Left ventricle myocardium inferior (tissue), 1 donor: ENCODE measurements at regions not wholly inside any gene's neighbourhood (a gene's known extent, or its start where the extent isn't known, plus 50 kb on each side); places are given as distances from the start of the nearest gene placed in this dataset.

Source experiments
- DNase-seq: peaks from one replicate; pipeline ENCODE4 v3.0.0-alpha.2; 2020
- H3K27ac ChIP-seq: fragments of 200-600 bp; replicated peaks from 2 replicates; pipeline ENCODE4 v1.8.0; 2021
- H3K27me3 ChIP-seq: fragments of 200-600 bp; 2 replicates; pipeline ENCODE4 v1.8.0; 2021; ENCODE audit warnings: low read depth
- H3K36me3 ChIP-seq: fragments of 200-600 bp; 2 replicates; pipeline ENCODE4 v1.8.0; 2021
- H3K4me1 ChIP-seq: fragments of 200-600 bp; 2 replicates; pipeline ENCODE4 v1.8.0; 2021
- H3K4me3 ChIP-seq: fragments of 200-600 bp; 2 replicates; pipeline ENCODE4 v1.8.0; 2021; ENCODE audit warnings: mild to moderate bottlenecking, moderate library complexity
- H3K9me3 ChIP-seq: fragments of 200-600 bp; replicated peaks from 2 replicates; pipeline ENCODE4 v1.8.0; 2021
- intact Hi-C: fragments of 100-400 bp; cut with micrococcal nuclease; formaldehyde crosslinking; loops from one replicate; pipeline ENCODE4 v1.11.0; 2022
- TF ChIP-seq, protein P1 (sequence below): fragments of 200-600 bp; IDR thresholded peaks from 2 replicates; pipeline ENCODE4 v1.8.0; 2021; ENCODE audit warnings: antibody characterized with exemption, mild to moderate bottlenecking, borderline replicate concordance
- donor health status: DM: no; HTN: yes; CAD: no; lungs with severe emphysema.

DNA sequence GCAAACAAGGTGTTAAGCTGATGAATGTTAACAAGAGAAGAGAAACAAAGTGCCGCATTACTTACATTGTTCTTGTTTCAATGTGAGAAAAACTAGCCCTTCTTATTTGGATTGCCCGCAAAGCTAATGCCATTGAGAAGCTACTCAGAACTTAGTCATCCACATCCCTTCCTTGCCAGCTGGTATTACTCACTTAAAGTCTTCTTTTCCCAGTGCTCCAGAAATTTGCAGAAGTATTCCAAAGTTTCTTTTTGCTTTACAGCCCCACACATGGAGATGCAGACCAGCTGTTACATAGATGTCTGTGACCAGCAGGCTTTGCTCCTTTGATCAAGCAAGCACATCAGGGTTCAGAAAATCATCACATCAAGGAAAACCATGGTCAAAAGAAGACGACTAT is 529.0 kb downstream of the TBC1D32 start:
- Histone ChIP-seq H3K36me3 (no peaks in the 10 kb centered on the region), H3K27ac (no peak overlapping the region), H3K4me1 (no peaks in the 10 kb centered on the region), H3K9me3 (peaks cover 4% of the 10 kb centered on the region), H3K27me3 (no peaks in the 10 kb centered on the region), H3K4me3 (no peak overlapping the region)
- no peak for DNase-seq
- intact Hi-C loops: no loop called here
- TF ChIP-seq, protein P1, sequence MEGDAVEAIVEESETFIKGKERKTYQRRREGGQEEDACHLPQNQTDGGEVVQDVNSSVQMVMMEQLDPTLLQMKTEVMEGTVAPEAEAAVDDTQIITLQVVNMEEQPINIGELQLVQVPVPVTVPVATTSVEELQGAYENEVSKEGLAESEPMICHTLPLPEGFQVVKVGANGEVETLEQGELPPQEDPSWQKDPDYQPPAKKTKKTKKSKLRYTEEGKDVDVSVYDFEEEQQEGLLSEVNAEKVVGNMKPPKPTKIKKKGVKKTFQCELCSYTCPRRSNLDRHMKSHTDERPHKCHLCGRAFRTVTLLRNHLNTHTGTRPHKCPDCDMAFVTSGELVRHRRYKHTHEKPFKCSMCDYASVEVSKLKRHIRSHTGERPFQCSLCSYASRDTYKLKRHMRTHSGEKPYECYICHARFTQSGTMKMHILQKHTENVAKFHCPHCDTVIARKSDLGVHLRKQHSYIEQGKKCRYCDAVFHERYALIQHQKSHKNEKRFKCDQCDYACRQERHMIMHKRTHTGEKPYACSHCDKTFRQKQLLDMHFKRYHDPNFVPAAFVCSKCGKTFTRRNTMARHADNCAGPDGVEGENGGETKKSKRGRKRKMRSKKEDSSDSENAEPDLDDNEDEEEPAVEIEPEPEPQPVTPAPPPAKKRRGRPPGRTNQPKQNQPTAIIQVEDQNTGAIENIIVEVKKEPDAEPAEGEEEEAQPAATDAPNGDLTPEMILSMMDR: no peak

DNA sequence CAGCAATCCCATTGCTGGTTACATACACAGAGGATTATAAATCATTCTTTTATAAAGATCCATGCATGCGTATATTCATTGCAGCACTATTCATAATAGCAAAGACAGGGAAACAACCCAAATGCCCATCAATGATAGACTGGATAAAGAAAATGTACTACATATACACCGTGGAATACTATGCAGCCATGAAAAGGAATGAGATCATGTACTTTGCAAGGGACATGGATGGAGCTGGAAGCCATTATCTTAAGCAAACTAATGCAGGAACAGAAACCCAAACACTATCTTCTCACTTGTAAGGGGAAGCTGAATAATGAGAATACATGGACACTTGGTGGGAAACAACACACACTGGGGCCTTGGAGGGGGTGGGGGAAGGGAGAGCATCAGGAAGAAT is 529.7 kb downstream of the TBC1D32 start:
- TF ChIP-seq, protein P1: no peak
- Histone ChIP-seq H3K36me3 (no peaks in the 10 kb centered on the region), H3K27ac (no peak overlapping the region), H3K9me3 (peaks cover 4% of the 10 kb centered on the region), H3K27me3 (no peaks in the 10 kb centered on the region), H3K4me3 (no peak overlapping the region), H3K4me1 (no peaks in the 10 kb centered on the region)
- intact Hi-C loops: no loop called here
- no peak for DNase-seq

DNA sequence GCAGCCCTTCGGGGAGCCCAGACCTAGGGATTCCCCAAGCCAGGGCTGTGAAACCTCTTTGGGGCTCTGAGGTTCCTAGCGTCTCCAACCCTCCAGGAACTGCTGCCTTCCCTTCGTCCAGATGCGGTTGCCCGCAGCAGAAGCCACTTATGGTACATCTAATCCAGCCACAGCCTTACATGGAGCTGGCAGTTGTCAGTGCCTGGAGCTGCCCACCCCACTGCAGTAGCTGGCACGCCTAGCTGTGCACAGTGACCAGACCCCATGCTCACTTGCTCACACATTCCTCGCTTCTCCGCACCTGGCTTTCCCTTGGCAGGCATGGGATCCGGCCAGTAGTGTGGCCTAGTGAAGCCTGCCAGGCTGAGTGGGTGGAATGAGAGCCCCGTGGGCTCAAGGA is 547.6 kb downstream of the TBC1D32 start:
- Histone ChIP-seq H3K27me3 (no peaks in the 10 kb centered on the region), H3K4me3 (no peak overlapping the region), H3K27ac (no peak overlapping the region), H3K9me3 (peaks cover 2% of the 10 kb centered on the region), H3K4me1 (no peaks in the 10 kb centered on the region), H3K36me3 (no peaks in the 10 kb centered on the region)
- TF ChIP-seq, protein P1: no peak
- no peak for DNase-seq
- intact Hi-C loops: no loop called here

DNA sequence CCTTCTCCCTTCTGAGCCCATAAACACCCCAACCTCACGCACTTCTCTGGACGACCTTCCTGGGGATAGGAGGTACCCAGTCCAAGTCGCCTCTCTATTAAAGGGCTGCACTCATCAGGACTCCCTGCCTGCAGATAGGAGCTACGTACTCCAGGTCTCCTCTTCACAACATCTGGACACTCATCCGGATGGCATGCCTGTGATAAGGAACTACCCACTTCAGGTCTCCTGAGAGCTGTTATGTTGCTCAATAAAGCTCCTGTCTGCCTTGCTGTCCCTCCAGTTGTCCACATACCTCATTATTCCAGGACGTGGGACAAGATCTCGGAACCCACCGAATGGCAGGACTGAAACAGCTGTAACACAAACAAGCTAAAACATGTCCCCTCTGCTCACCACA is 548.0 kb downstream of the TBC1D32 start:
- no peaks in the 10 kb centered on the region for H3K9me3 ChIP-seq
- TF ChIP-seq, protein P1: no peak
- H3K27ac ChIP-seq: no peak overlapping the region
- H3K4me3 ChIP-seq: no peak overlapping the region
- H3K36me3 ChIP-seq: no peaks in the 10 kb centered on the region
- no peak for DNase-seq
- no peaks in the 10 kb centered on the region for H3K4me1 ChIP-seq
- intact Hi-C loops: no loop called here
- no peaks in the 10 kb centered on the region for H3K27me3 ChIP-seq

DNA sequence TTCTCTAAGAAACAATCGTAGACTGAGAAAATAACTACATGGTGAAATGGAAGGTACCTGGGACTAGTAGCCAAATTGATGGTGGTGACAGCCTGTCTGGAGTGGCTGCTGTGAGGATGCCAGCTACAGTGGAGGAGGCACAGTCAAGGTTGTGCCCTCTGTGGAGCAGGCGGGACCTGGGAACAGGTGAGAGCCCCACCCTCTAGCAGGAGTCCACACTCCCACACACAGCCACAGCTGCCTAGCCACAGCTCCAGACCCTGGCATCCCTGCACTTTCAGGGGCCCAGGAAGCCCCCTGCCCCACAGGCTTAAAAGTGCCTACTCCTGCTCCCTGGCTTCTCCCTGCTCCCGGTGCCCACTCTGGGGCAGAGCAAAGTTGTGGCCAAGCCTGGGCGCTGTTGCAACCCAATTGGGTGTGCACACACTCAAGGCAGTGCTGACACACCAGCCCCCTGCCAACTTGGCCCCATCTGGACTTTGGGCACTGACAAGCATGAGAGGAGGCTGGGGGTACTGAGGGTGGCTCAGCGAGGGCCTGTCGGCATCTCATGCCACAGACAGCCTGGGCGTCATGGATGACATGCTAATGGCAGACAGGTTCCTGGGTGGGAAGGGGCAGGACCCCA is 548.7 kb downstream of the TBC1D32 start:
- Histone ChIP-seq H3K27ac (no peak overlapping the region), H3K4me1 (no peaks in the 10 kb centered on the region), H3K27me3 (no peaks in the 10 kb centered on the region), H3K4me3 (no peak overlapping the region), H3K36me3 (no peaks in the 10 kb centered on the region), H3K9me3 (no peaks in the 10 kb centered on the region)
- intact Hi-C loops: no loop called here
- TF ChIP-seq, protein P1: no peak
- DNase-seq: no peak
